Upper lobe of left lung (tissue), 6 donors: ENCODE measurements at regions not wholly inside any gene's neighbourhood (a gene's known extent, or its start where the extent isn't known, plus 50 kb on each side); places are given as distances from the start of the nearest gene placed in this dataset.

Experiments used
- ATAC-seq, 2 donors: fragments of 200-7000 bp; cut with Tn5 transposase; one replicate each; pipeline ENCODE4 v1.9.1; 2022; ENCODE audit warnings: mild to moderate bottlenecking in 2 of 2, moderate library complexity in 2 of 2; ENCODE audit not compliant: low FRiP score in 2 of 2
- DNase-seq, 2 donors: peaks; one replicate each; pipeline ENCODE4 v3.0.0-alpha.2; 2019 to 2020
- H3K27ac ChIP-seq, 4 donors: fragments of 200-600 bp; sonication (generic); one replicate each; pipeline ENCODE4 v1.5.1; 2016 to 2019
- H3K27me3 ChIP-seq, 4 donors: fragments of 200-600 bp; sonication (generic); one replicate each; pipeline ENCODE4 v1.5.1; 2017 to 2019
- H3K36me3 ChIP-seq, 4 donors: fragments of 200-600 bp; sonication (generic); one replicate each; pipeline ENCODE4 v1.5.1; 2016 to 2019
- H3K4me1 ChIP-seq, 4 donors: fragments of 200-600 bp; sonication (generic); one replicate each; pipeline ENCODE4 v1.5.1; 2018 to 2019
- H3K4me3 ChIP-seq, 4 donors: fragments of 200-600 bp; sonication (generic); one replicate each; pipeline ENCODE4 v1.5.1; 2017 to 2019; ENCODE audit warnings: mild to moderate bottlenecking in 2 of 4, moderate library complexity in 1 of 4
- H3K9me3 ChIP-seq, 4 donors: fragments of 200-600 bp; sonication (generic); one replicate each; pipeline ENCODE4 v1.5.1; 2018 to 2019
- CTCF ChIP-seq, 6 experiments: fragments of 450-650 bp in 4 of 6; fragments of 200-600 bp in 2 of 6; sonication (generic) in 2 of 6; IDR thresholded peaks; one replicate each; pipeline ENCODE4 v1.5.1; 2016 to 2019; ENCODE audit warnings: antibody characterized with exemption in 6 of 6
- EP300 ChIP-seq, 4 donors: sonication (generic); formaldehyde crosslinking; IDR thresholded peaks; one replicate each; pipeline ENCODE4 v1.5.1; 2017; ENCODE audit warnings: antibody characterized with exemption in 4 of 4, control low read depth in 2 of 4
- POLR2A ChIP-seq, 4 donors: fragments of 450-650 bp; IDR thresholded peaks; one replicate each; pipeline ENCODE4 v1.5.1; 2016 to 2017; ENCODE audit warnings: antibody characterized with exemption in 4 of 4, mild to moderate bottlenecking in 2 of 4
- POLR2AphosphoS5 ChIP-seq, 2 donors: sonication (generic); formaldehyde crosslinking; IDR thresholded peaks; one replicate each; pipeline ENCODE4 v1.5.1; 2017; ENCODE audit warnings: antibody characterized with exemption in 2 of 2
- WGBS, 2 donors: methylation state at CpG; one replicate each; pipeline ENCODE4 v1.1.5; 2017 to 2018; 5-methylcytosine and 5-hydroxymethylcytosine counted together
- donor health status: DM: no; HTN: no; CAD: no; lungs with moderate emphysema.
- donor health status: DM: no; HTN: yes; CAD: no; lungs with severe emphysema.

- TF ChIP-seq POLR2A (IDR thresholded peaks at IDR 0.05) = no peak
- TF ChIP-seq CTCF (IDR thresholded peaks at IDR 0.05) = no peak
- no peak for TF ChIP-seq POLR2AphosphoS5 (IDR thresholded peaks at IDR 0.05)
- TF ChIP-seq EP300 (IDR thresholded peaks at IDR 0.05) = no peak
- no peaks in the 10 kb centered on the region for H3K4me1 ChIP-seq
- WGBS, 2 donors = 56 to 59% methylated on average over 2 of the region's 2 CpGs
- H3K36me3 ChIP-seq = no peaks in the 10 kb centered on the region
- DNase-seq = no peak
- H3K9me3 ChIP-seq = no peaks in the 10 kb centered on the region
- no peak overlapping the region for H3K27ac ChIP-seq
- H3K4me3 ChIP-seq = no peak overlapping the region
- ATAC-seq = no peak
- H3K27me3 ChIP-seq = no peaks in the 10 kb centered on the region
Observed at GRCh38 chr2:145194673-145195072, 674.8 kb upstream of the ZEB2 start.

- Histone ChIP-seq H3K27ac (no peak overlapping the region), H3K9me3 (no peaks in the 10 kb centered on the region), H3K4me3 (no peak overlapping the region), H3K36me3 (no peaks in the 10 kb centered on the region), H3K4me1 (peaks cover 0 to 4% (median 0%) of the 10 kb centered on the region in 4 donors), H3K27me3 (no peaks in the 10 kb centered on the region)
- no peak for DNase-seq
- no peak for TF ChIP-seq POLR2A (IDR thresholded peaks at IDR 0.05)
- TF ChIP-seq EP300 (IDR thresholded peaks at IDR 0.05) = no peak
- no peak for TF ChIP-seq CTCF (IDR thresholded peaks at IDR 0.05)
- TF ChIP-seq POLR2AphosphoS5 (IDR thresholded peaks at IDR 0.05) = no peak
- WGBS, 2 donors = 80 to 83% methylated on average over 7 of the region's 7 CpGs
- ATAC-seq = no peak
Observed at GRCh38 chr2:145190031-145190703, 670.2 kb upstream of the ZEB2 start.

DNA sequence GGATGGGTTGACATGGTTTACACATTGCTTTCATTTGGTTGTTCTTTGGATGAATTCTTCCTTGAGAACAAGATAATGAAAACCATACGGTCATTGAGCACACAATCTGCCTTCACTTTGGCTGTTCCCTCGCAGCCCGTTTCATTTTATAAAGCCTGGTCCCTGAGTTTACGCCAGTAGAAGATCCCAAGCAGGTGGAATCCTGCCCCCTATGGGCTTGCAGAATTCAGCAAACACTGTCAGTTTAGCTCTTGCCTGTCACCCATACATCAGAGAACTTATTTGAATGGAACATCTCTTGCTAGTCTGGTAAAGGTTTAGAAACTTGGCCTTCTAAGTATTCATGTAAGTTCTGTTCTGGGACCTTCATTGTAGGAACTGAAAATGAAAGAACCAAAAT, 666.4 kb upstream of the ZEB2 start:
- peak in 1 of 2 donors; percentile 40 for ATAC-seq
- H3K9me3 ChIP-seq = no peaks in the 10 kb centered on the region
- DNase-seq = no peak
- H3K4me3 ChIP-seq = no peak overlapping the region
- no peak for TF ChIP-seq EP300 (IDR thresholded peaks at IDR 0.05)
- no peak for TF ChIP-seq POLR2A (IDR thresholded peaks at IDR 0.05)
- TF ChIP-seq POLR2AphosphoS5 (IDR thresholded peaks at IDR 0.05) = no peak
- TF ChIP-seq CTCF (IDR thresholded peaks at IDR 0.05) = no peak
- no peak overlapping the region for H3K27ac ChIP-seq
- H3K36me3 ChIP-seq = no peaks in the 10 kb centered on the region
- H3K4me1 ChIP-seq = peaks cover 0 to 4% (median 0%) of the 10 kb centered on the region in 4 donors
- H3K27me3 ChIP-seq = no peaks in the 10 kb centered on the region
- 67 to 69% methylated on average over 4 of the region's 4 CpGs for WGBS, 2 donors

GRCh38 chr2:145185696-145186095, 665.8 kb upstream of the ZEB2 start:
- Histone ChIP-seq H3K36me3 (no peaks in the 10 kb centered on the region), H3K9me3 (no peaks in the 10 kb centered on the region), H3K4me1 (peaks cover 0 to 4% (median 0%) of the 10 kb centered on the region in 4 donors), H3K27ac (no peak overlapping the region), H3K4me3 (no peak overlapping the region), H3K27me3 (no peaks in the 10 kb centered on the region)
- peak in 1 of 2 donors; percentile 49 for ATAC-seq
- DNase-seq = no peak
- TF ChIP-seq POLR2AphosphoS5 (IDR thresholded peaks at IDR 0.05) (no peak), POLR2A (IDR thresholded peaks at IDR 0.05) (no peak), EP300 (IDR thresholded peaks at IDR 0.05) (no peak), CTCF (IDR thresholded peaks at IDR 0.05) (no peak)
- WGBS, 2 donors = 83 to 89% methylated on average over 3 of the region's 3 CpGs
